H9 (cell line): ENCODE measurements at regions not wholly inside any gene's neighbourhood (a gene's known extent, or its start where the extent isn't known, plus 50 kb on each side); places are given as distances from the start of the nearest gene placed in this dataset.

Experiments
- DNase-seq: peaks from one replicate; pipeline ENCODE4 v3.0.0-alpha.2; 2017
- H2AFZ ChIP-seq: one replicate; pipeline ENCODE4 v1.6.1; 2013; ENCODE audit warnings: mild to moderate bottlenecking, low read length, control low read depth, moderate library complexity
- H2AK5ac ChIP-seq: 2 replicates; pipeline ENCODE4 v1.6.1; 2013; ENCODE audit warnings: low read length, control low read depth, mixed read lengths; ENCODE audit not compliant: insufficient read length
- H2BK120ac ChIP-seq: one replicate; pipeline ENCODE4 v1.6.1; 2013; ENCODE audit warnings: low read depth, mild to moderate bottlenecking, low read length, control low read depth, inconsistent platforms; ENCODE audit not compliant: poor library complexity, severe bottlenecking
- H2BK12ac ChIP-seq: 2 replicates; pipeline ENCODE4 v1.6.1; 2013; ENCODE audit warnings: low read length, control low read depth, mixed read lengths, low read depth; ENCODE audit not compliant: insufficient read length
- H2BK15ac ChIP-seq: 2 replicates; pipeline ENCODE4 v1.6.1; 2013; ENCODE audit warnings: low read depth, low read length, control low read depth
- H2BK20ac ChIP-seq: one replicate; pipeline ENCODE4 v1.6.1; 2013; ENCODE audit warnings: low read depth, mild to moderate bottlenecking, low read length, control low read depth, inconsistent platforms; ENCODE audit not compliant: poor library complexity, severe bottlenecking
- H2BK5ac ChIP-seq: 2 replicates; pipeline ENCODE4 v1.6.1; 2013; ENCODE audit warnings: low read length, control low read depth, mixed read lengths; ENCODE audit not compliant: insufficient read length
- H3K14ac ChIP-seq: 2 replicates; pipeline ENCODE4 v1.6.1; 2013; ENCODE audit warnings: low read length, control low read depth; ENCODE audit not compliant: insufficient read depth
- H3K18ac ChIP-seq: 2 replicates; pipeline ENCODE4 v1.6.1; 2013; ENCODE audit warnings: low read depth, mild to moderate bottlenecking, mixed read lengths, low read length, control low read depth; ENCODE audit not compliant: insufficient read length
- H3K23ac ChIP-seq: 2 replicates; pipeline ENCODE4 v1.6.1; 2013; ENCODE audit warnings: low read length, control low read depth, mixed read lengths, low read depth; ENCODE audit not compliant: insufficient read length
- H3K23me2 ChIP-seq: 2 replicates; pipeline ENCODE4 v1.6.1; 2013; ENCODE audit warnings: low read depth, mild to moderate bottlenecking, mixed read lengths, low read length, control low read depth; ENCODE audit not compliant: insufficient read length, poor library complexity, severe bottlenecking
- H3K27ac ChIP-seq: 2 replicates; pipeline ENCODE4 v1.5.1; 2013; ENCODE audit warnings: low read length, control low read depth, mixed read lengths, low read depth; ENCODE audit not compliant: insufficient read length
- H3K27me3 ChIP-seq: 2 replicates; pipeline ENCODE4 v1.6.1; 2013; ENCODE audit warnings: low read length, control low read depth, inconsistent platforms; ENCODE audit not compliant: insufficient read depth
- H3K4ac ChIP-seq: 2 replicates; pipeline ENCODE4 v1.6.1; 2013; ENCODE audit warnings: low read depth, mild to moderate bottlenecking, control low read depth, inconsistent platforms, low read length, moderate library complexity
- H3K4me1 ChIP-seq: 2 replicates; pipeline ENCODE4 v1.6.1; 2013; ENCODE audit warnings: low read length, control low read depth, inconsistent platforms; ENCODE audit not compliant: insufficient read depth
- H3K4me2 ChIP-seq: 2 replicates; pipeline ENCODE4 v1.6.1; 2013; ENCODE audit warnings: low read length, control low read depth, mixed read lengths; ENCODE audit not compliant: insufficient read length, insufficient read depth
- H3K56ac ChIP-seq: 2 replicates; pipeline ENCODE4 v1.6.1; 2013; ENCODE audit warnings: low read depth, mild to moderate bottlenecking, mixed read lengths, low read length, control low read depth; ENCODE audit not compliant: insufficient read length
- H3K79me1 ChIP-seq: 2 replicates; pipeline ENCODE4 v1.6.1; 2013; ENCODE audit warnings: low read depth, mild to moderate bottlenecking, moderate library complexity, low read length, control low read depth, inconsistent platforms; ENCODE audit not compliant: insufficient read depth, poor library complexity, severe bottlenecking
- H3K79me2 ChIP-seq: 2 replicates; pipeline ENCODE4 v1.6.1; 2013; ENCODE audit warnings: low read length, control low read depth, inconsistent platforms; ENCODE audit not compliant: insufficient read depth
- H3K9ac ChIP-seq: 2 replicates; pipeline ENCODE4 v1.6.1; 2013; ENCODE audit warnings: low read length, control low read depth, mixed read lengths; ENCODE audit not compliant: insufficient read length; ENCODE audit errors: extremely low read depth
- H3K9me3 ChIP-seq: one replicate; pipeline ENCODE4 v1.6.1; 2013; ENCODE audit warnings: low read depth, low read length, inconsistent platforms; ENCODE audit not compliant: control insufficient read depth
- H3T11ph ChIP-seq: one replicate; pipeline ENCODE4 v1.6.1; 2013; ENCODE audit warnings: mild to moderate bottlenecking, low read length, control low read depth, inconsistent platforms
- H4K20me1 ChIP-seq: one replicate; pipeline ENCODE4 v1.6.1; 2013; ENCODE audit not compliant: control insufficient read depth, insufficient read length, insufficient read depth
- H4K5ac ChIP-seq: 2 replicates; pipeline ENCODE4 v1.6.1; 2013; ENCODE audit warnings: low read depth, mild to moderate bottlenecking, mixed read lengths, low read length, control low read depth; ENCODE audit not compliant: insufficient read length
- H4K8ac ChIP-seq: replicated peaks from 2 replicates; pipeline ENCODE4 v1.6.1; 2013; ENCODE audit warnings: low read length, control low read depth, mixed read lengths, low read depth; ENCODE audit not compliant: insufficient read length
- H4K91ac ChIP-seq: 2 replicates; pipeline ENCODE4 v1.6.1; 2013; ENCODE audit warnings: low read depth, mild to moderate bottlenecking, moderate library complexity, mixed read lengths, low read length, control low read depth; ENCODE audit not compliant: insufficient read length
- H3K27ac Mint-ChIP-seq, 3 experiments: 2 replicates in 2 of 3; 3 replicates in 1 of 3; pipeline ENCODE4 v1.8.0; 2020 to 2021; ENCODE audit warnings: mixed read lengths in 3 of 3, mild to moderate bottlenecking in 1 of 3, moderate library complexity in 1 of 3
- H3K27me3 Mint-ChIP-seq: 2 replicates; pipeline ENCODE4 v1.8.0; 2021; ENCODE audit warnings: low read depth, mild to moderate bottlenecking, moderate library complexity, mixed read lengths
- H3K36me3 Mint-ChIP-seq, 3 experiments: 2 replicates in 2 of 3; 3 replicates in 1 of 3; pipeline ENCODE4 v1.8.0; 2020 to 2021; ENCODE audit warnings: low read depth in 3 of 3, mixed read lengths in 3 of 3; ENCODE audit not compliant: insufficient read depth in 1 of 3
- H3K4me1 Mint-ChIP-seq, 2 experiments: 2 replicates each; pipeline ENCODE4 v1.8.0; 2020; ENCODE audit warnings: mixed read lengths in 2 of 2
- H3K4me3 Mint-ChIP-seq, 2 experiments: 2 replicates in 1 of 2; 3 replicates in 1 of 2; pipeline ENCODE4 v1.8.0; 2020 to 2021; ENCODE audit warnings: mild to moderate bottlenecking in 2 of 2, mixed read lengths in 2 of 2, moderate library complexity in 1 of 2
- H3K9me3 Mint-ChIP-seq, 2 experiments: 2 replicates in 1 of 2; 3 replicates in 1 of 2; pipeline ENCODE4 v1.8.0; 2020; ENCODE audit warnings: mild to moderate bottlenecking in 2 of 2, mixed read lengths in 2 of 2, moderate library complexity in 1 of 2
- CTCF ChIP-seq: fragments of 200-600 bp; sonication (generic); conservative IDR thresholded peaks from 3 replicates; pipeline ENCODE4 v1.8.0; 2021; ENCODE audit warnings: antibody characterized with exemption, mild to moderate bottlenecking

DNA sequence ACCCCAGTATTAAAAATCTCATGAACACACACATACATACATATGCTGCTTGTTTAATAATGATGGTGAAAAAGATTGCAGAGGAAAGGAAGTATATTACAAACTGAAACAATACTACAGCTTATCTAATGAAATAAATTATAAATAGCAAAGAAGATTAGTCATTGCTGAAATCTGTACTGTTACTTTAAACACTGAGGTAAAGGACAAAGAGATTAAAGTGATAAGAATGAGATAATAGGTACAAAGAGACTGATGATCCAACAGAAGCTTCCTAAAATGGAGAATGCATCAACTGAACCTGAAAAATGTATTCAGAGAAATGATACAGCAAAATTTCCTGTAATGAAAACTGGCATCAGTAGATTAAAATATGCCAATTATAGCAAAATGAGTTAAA is 91.5 kb upstream of the KCND2 start:
- H2AFZ ChIP-seq = no peak overlapping the region
- H2BK120ac ChIP-seq = no peak overlapping the region
- no peak overlapping the region for H3K4me3 Mint-ChIP-seq
- no peaks in the 10 kb centered on the region for H3K4me1 ChIP-seq
- H3K27me3 Mint-ChIP-seq = no peaks in the 10 kb centered on the region
- H3K27me3 ChIP-seq = no peaks in the 10 kb centered on the region
- TF ChIP-seq CTCF = no peak
- no peak for DNase-seq
- H3K9me3 ChIP-seq = no peaks in the 10 kb centered on the region
- H2BK20ac ChIP-seq = no peak overlapping the region
- no peaks in the 10 kb centered on the region for H3K79me2 ChIP-seq
- no peaks in the 10 kb centered on the region for H3K4me1 Mint-ChIP-seq
- no peak overlapping the region for H3K18ac ChIP-seq
- no peak overlapping the region for H3K27ac ChIP-seq
- H2BK5ac ChIP-seq = no peak overlapping the region
- H2BK12ac ChIP-seq = no peak overlapping the region
- no peak overlapping the region for H3K23ac ChIP-seq
- no peak overlapping the region for H4K5ac ChIP-seq
- no peaks in the 10 kb centered on the region for H3K23me2 ChIP-seq
- no peak overlapping the region for H3K27ac Mint-ChIP-seq
- H4K91ac ChIP-seq = no peak overlapping the region
- no peaks in the 10 kb centered on the region for H4K20me1 ChIP-seq
- no peak overlapping the region for H3K4me2 ChIP-seq
- no peak overlapping the region for H3T11ph ChIP-seq
- no peak overlapping the region for H4K8ac ChIP-seq
- no peaks in the 10 kb centered on the region for H3K9me3 Mint-ChIP-seq
- H3K4ac ChIP-seq = no peak overlapping the region
- H3K36me3 Mint-ChIP-seq = no peaks in the 10 kb centered on the region
- H3K9ac ChIP-seq = no peak overlapping the region
- no peak overlapping the region for H3K14ac ChIP-seq
- H3K79me1 ChIP-seq = no peaks in the 10 kb centered on the region
- H2BK15ac ChIP-seq = no peak overlapping the region
- H2AK5ac ChIP-seq = no peak overlapping the region
- H3K56ac ChIP-seq = no peak overlapping the region
